ENCODE measurements at regions not wholly inside any gene's neighbourhood (a gene's known extent, or its start where the extent isn't known, plus 50 kb on each side); places are given as distances from the start of the nearest gene placed in this dataset.

GRCh38 chr2:2850218-2850755 is 519.2 kb upstream of the MYT1L start:
- CTCF ChIA-PET, result no interaction called here
- TF ChIP-seq, protein P1, sequence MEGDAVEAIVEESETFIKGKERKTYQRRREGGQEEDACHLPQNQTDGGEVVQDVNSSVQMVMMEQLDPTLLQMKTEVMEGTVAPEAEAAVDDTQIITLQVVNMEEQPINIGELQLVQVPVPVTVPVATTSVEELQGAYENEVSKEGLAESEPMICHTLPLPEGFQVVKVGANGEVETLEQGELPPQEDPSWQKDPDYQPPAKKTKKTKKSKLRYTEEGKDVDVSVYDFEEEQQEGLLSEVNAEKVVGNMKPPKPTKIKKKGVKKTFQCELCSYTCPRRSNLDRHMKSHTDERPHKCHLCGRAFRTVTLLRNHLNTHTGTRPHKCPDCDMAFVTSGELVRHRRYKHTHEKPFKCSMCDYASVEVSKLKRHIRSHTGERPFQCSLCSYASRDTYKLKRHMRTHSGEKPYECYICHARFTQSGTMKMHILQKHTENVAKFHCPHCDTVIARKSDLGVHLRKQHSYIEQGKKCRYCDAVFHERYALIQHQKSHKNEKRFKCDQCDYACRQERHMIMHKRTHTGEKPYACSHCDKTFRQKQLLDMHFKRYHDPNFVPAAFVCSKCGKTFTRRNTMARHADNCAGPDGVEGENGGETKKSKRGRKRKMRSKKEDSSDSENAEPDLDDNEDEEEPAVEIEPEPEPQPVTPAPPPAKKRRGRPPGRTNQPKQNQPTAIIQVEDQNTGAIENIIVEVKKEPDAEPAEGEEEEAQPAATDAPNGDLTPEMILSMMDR (IDR thresholded peaks at IDR 0.05; ENCODE audit: control extremely low read depth, extremely low read depth, low read depth, missing control alignments), result no peak
- no peak for DNase-seq (ENCODE audit: extremely low spot score)
- POLR2A ChIA-PET, result no interaction called here

DNA sequence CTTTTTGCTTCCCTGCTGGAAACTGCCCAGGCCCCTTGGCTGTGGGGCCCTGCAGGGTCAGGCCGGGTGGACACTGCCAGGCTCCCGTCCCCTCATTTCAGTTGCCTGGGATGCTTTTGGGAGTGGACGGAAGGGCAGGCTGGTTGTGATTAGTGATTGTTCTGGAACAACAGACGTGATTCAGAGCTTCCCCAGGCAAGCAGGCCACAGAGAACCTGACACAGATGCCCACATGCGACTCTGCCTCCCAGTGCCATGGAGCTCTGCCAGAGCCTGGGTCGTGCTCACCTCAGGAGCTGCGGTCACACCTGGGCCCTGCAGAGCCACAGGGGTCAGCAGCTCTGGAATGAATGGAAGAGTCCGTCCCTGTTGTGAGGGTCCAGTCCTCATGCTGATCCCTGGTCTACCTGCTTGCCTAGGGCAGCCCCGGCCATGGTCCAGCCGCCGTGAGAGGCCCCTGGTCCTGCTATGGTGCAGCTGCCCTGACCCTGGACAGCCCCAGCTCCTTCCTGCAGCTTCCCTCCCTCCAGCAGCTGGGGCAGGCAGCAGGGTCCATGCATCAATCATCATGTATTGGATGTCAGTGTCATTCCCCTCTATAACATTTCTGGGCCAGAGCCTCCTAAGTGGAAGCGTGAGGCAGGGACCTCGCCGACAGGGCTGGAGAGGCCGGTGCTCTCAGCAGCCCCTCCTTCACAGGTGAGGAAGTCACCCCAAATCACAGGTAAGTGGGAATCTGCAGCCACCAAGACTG is 518.6 kb upstream of the MYT1L start:
- ChIA-PET POLR2A (no interaction called here), CTCF (no interaction called here)
- TF ChIP-seq, protein P1 (IDR thresholded peaks at IDR 0.05; ENCODE audit: control extremely low read depth, extremely low read depth, low read depth, missing control alignments), result no peak
- DNase-seq (ENCODE audit: extremely low spot score), result no peak

- ChIA-PET POLR2A (no interaction called here), CTCF (no interaction called here)
- DNase-seq (ENCODE audit: extremely low spot score), result no peak
- TF ChIP-seq, protein P1 (IDR thresholded peaks at IDR 0.05; ENCODE audit: control extremely low read depth, extremely low read depth, low read depth, missing control alignments), result no peak
Observed at GRCh38 chr2:2848621-2849333, 517.7 kb upstream of the MYT1L start.

- TF ChIP-seq, protein P1 (IDR thresholded peaks at IDR 0.05; ENCODE audit: control extremely low read depth, extremely low read depth, low read depth, missing control alignments), result no peak
- ChIA-PET CTCF (no interaction called here), POLR2A (no interaction called here)
- no peak for DNase-seq (ENCODE audit: extremely low spot score)
Observed at GRCh38 chr2:2848198-2848597, 517.1 kb upstream of the MYT1L start.

- no peak for DNase-seq (ENCODE audit: extremely low spot score)
- ChIA-PET POLR2A (no interaction called here), CTCF (no interaction called here)
- TF ChIP-seq, protein P1 (IDR thresholded peaks at IDR 0.05; ENCODE audit: control extremely low read depth, extremely low read depth, low read depth, missing control alignments), result no peak
Observed at GRCh38 chr2:2847209-2847676, 516.2 kb upstream of the MYT1L start.

GRCh38 chr2:2846332-2847208 is 515.5 kb upstream of the MYT1L start:
- ChIA-PET CTCF (no interaction called here), POLR2A (no interaction called here)
- TF ChIP-seq, protein P1 (IDR thresholded peaks at IDR 0.05; ENCODE audit: control extremely low read depth, extremely low read depth, low read depth, missing control alignments), result no peak
- no peak for DNase-seq (ENCODE audit: extremely low spot score)
